ENCODE measurements at regions not wholly inside any gene's neighbourhood (a gene's known extent, or its start where the extent isn't known, plus 50 kb on each side); places are given as distances from the start of the nearest gene placed in this dataset.

DNA sequence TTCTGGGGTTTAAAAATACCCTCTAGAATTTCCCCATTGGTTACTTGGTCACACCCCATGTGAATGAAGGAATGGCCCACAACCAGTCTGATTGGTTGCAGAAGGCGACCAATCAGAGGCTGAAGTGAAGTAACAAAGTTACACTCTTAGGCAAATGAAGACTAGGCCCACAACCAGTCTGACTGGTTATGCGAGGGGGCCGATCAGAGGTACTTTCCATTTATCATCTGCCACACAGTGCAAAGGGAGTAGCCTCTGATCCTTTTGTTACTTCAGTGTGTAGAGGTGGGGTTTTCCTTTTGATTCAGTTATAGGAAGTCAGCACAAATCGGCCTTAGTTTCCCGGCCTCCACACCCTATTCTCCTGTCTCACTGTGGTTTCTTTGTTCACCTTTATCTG, 61.2 kb upstream of the SGK1 start:
- peak in 2 of 3 experiments; percentile 66 to 82 for DNase-seq

DNA sequence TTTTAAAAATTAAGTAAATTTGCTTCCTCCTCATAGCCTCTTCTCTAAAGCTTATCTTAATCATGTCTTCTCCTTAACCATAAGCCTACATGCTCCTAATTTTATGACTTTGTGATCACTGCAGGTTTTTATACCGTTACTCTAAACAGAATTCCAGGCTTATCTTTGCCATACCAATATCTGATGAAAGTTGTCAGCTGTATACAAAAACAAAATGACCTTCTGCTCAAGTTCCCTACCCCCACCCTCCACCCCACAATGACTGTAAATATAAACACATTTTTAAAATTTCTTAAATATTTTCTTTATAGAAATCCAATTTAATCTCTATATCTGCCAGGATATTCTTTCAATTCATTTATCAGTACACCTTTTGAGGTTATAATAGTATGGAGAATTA, 60.5 kb upstream of the SGK1 start:
- DNase-seq: no peak

DNA sequence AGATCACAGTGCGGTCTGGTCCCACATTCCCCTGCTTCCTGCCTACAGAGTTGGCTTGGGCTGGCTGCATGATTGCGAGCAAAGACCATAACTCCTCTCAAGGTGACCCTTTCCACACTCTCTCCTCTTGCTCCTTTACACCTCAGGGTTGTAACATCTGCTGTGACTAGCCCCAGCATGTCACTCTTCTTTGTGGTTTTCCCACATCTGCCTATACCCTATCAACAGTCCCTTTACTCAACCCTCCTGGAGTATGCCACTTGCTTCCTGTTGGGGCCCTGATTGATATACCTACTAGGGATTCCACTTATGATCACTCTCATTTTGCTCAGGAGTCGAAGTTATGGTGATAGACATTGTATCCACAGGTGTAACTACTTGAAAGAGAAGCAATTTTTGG, 58.9 kb upstream of the SGK1 start:
- peak in 1 of 3 experiments; percentile 11 for DNase-seq

- DNase-seq: no peak
Observed at GRCh38 chr6:134375220-134375580, 57.3 kb upstream of the SGK1 start.

- DNase-seq: no peak
Observed at GRCh38 chr6:134374491-134375219, 56.7 kb upstream of the SGK1 start.

DNA sequence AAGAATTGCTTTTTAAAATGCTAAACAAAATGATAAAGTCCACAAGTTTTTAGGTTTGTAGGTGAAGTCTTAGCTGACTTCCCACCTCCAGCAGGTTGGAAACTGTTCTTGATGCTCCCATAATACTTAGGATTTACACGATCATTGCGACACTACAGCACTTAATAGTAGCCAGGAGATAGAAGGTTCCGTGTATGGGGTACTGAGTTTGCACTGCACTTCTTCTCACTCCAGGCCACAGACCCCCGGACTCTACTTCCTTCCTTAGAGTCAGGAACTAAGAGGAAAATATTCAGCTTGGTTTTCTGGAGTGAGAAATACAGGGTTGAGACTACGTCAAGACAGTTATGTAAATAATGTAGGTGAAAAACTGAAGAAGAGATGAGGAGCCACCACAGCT, 56.1 kb upstream of the SGK1 start:
- no peak for DNase-seq

- no peak for DNase-seq
Observed at GRCh38 chr6:134373282-134373922, 55.5 kb upstream of the SGK1 start.

DNA sequence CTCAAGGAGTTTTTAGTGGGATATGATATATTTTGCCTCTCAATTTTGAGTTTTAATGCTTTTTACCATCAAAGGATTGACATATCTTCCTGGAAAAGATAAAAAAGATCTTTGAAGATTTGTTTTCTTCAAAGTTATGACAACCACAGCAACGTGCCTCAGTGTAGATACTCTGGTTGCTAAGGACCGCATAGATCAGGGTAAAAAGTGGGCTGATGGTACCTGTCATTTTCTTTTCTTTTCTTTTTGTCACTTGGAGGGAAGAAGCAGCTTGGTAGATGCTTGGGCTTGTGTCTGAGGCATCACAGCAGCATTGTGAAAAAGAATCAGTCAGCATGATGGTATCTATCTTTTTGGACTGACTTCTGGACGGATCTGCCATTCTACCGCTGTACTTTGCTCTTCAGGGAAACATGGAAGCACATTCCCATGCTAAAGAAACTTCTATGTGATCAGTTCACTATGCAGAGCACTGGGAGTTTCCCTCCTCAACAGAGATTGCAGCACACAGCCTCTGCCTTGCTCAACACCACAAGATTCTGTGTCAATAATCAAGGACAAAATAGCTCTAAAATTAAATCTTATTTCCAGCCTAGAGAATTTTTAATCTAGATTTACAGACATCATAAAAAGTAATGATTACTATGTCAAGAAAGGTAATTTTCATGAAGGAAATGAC, 54.8 kb upstream of the SGK1 start:
- no peak for DNase-seq

- DNase-seq: no peak
Observed at GRCh38 chr6:134368670-134369069, 50.8 kb upstream of the SGK1 start.

Measured in NCI-H1417 (cell line).